ENCODE measurements at regions not wholly inside any gene's neighbourhood (a gene's known extent, or its start where the extent isn't known, plus 50 kb on each side); places are given as distances from the start of the nearest gene placed in this dataset.
A peak's percentile ranks its signal among the peaks of the same experiment; 100 is the strongest.

- no peak overlapping the region for H3K4me3 ChIP-seq
- H3K27me3 ChIP-seq = peaks cover 14% of the 10 kb centered on the region
- in situ Hi-C loops (cut with MboI; ENCODE audit: low pct_ligation_motif_present in 1 of 4, low pct_unique_long_range_greater_than_20kb in 1 of 4, low sequenced_read_pairs in 3 of 4) = no loop called here
- peak; percentile 25 for DNase-seq
- peak overlapping the region in 1 of 4 donors; percentile 60 for H3K27ac ChIP-seq
- intact Hi-C loops (cut with DNase I; ENCODE audit: low total_unique reads) = no loop called here
- peaks cover 0 to 13% (median 6%) of the 10 kb centered on the region in 4 donors for H3K4me1 ChIP-seq
- H3K9me3 ChIP-seq = no peaks in the 10 kb centered on the region
- no peaks in the 10 kb centered on the region for H3K36me3 ChIP-seq
- TF ChIP-seq POLR2AphosphoS5 (IDR thresholded peaks at IDR 0.05) = peak; percentile 53 to 75 (median 58)
- no peak for TF ChIP-seq CTCF (IDR thresholded peaks at IDR 0.05)
- TF ChIP-seq EP300 (IDR thresholded peaks at IDR 0.05; ENCODE audit: low read depth) = no peak
- WGBS, 2 donors (ENCODE audit: low coverage in 1 of 2) = 50 to 81% methylated on average over 1 to 15 of the region's 16 CpGs
Observed at GRCh38 chr6:1496836-1497760, 107.7 kb downstream of the FOXF2 start.

GRCh38 chr6:1497761-1498105 is 108.4 kb downstream of the FOXF2 start:
- Histone ChIP-seq H3K4me3 (no peak overlapping the region), H3K9me3 (no peaks in the 10 kb centered on the region), H3K27ac (peak overlapping the region in 1 of 4 donors; percentile 60), H3K36me3 (no peaks in the 10 kb centered on the region), H3K27me3 (peaks cover 19% of the 10 kb centered on the region), H3K4me1 (peaks cover 0 to 13% (median 6%) of the 10 kb centered on the region in 4 donors)
- no peak for DNase-seq
- no peak for TF ChIP-seq POLR2AphosphoS5 (IDR thresholded peaks at IDR 0.05)
- TF ChIP-seq POLR2A (IDR thresholded peaks at IDR 0.05) = no peak
- TF ChIP-seq EP300 (IDR thresholded peaks at IDR 0.05; ENCODE audit: low read depth) = no peak
- no peak for TF ChIP-seq CTCF (IDR thresholded peaks at IDR 0.05)
- intact Hi-C loops (cut with DNase I; ENCODE audit: low total_unique reads) = no loop called here
- WGBS, 2 donors (ENCODE audit: low coverage in 1 of 2) = 54% methylated on average over 4 of the region's 4 CpGs; no CpG with 5 or more reads in 1 of the 2 donors
- in situ Hi-C loops (cut with MboI; ENCODE audit: low pct_ligation_motif_present in 1 of 4, low pct_unique_long_range_greater_than_20kb in 1 of 4, low sequenced_read_pairs in 3 of 4) = no loop called here

- WGBS, 2 donors (ENCODE audit: low coverage in 1 of 2) = 85% methylated on average over 8 of the region's 8 CpGs; no CpG with 5 or more reads in 1 of the 2 donors
- H3K36me3 ChIP-seq = no peaks in the 10 kb centered on the region
- no peak for TF ChIP-seq POLR2AphosphoS5 (IDR thresholded peaks at IDR 0.05)
- H3K27ac ChIP-seq = no peak overlapping the region
- no peak overlapping the region for H3K4me3 ChIP-seq
- intact Hi-C loops (cut with DNase I; ENCODE audit: low total_unique reads) = no loop called here
- DNase-seq = no peak
- in situ Hi-C loops (cut with MboI; ENCODE audit: low pct_ligation_motif_present in 1 of 4, low pct_unique_long_range_greater_than_20kb in 1 of 4, low sequenced_read_pairs in 3 of 4) = no loop called here
- H3K27me3 ChIP-seq = peaks cover 27% of the 10 kb centered on the region
- H3K4me1 ChIP-seq = peaks cover 0 to 13% (median 6%) of the 10 kb centered on the region in 4 donors
- H3K9me3 ChIP-seq = no peaks in the 10 kb centered on the region
Observed at GRCh38 chr6:1498491-1499113, 109.2 kb downstream of the FOXF2 start.

GRCh38 chr6:1499777-1500176 is 109.9 kb upstream of the FOXC1 start:
- Histone ChIP-seq H3K4me1 (peaks cover 0 to 13% (median 6%) of the 10 kb centered on the region in 4 donors), H3K4me3 (no peak overlapping the region), H3K27ac (no peak overlapping the region), H3K9me3 (no peaks in the 10 kb centered on the region), H3K36me3 (no peaks in the 10 kb centered on the region), H3K27me3 (peaks cover 28% of the 10 kb centered on the region)
- TF ChIP-seq CTCF (IDR thresholded peaks at IDR 0.05) (no peak), POLR2AphosphoS5 (IDR thresholded peaks at IDR 0.05) (no peak), POLR2A (IDR thresholded peaks at IDR 0.05) (no peak), EP300 (IDR thresholded peaks at IDR 0.05; ENCODE audit: low read depth) (no peak)
- DNase-seq = no peak
- WGBS, 2 donors (ENCODE audit: low coverage in 1 of 2) = 69 to 77% methylated on average over 2 to 8 of the region's 8 CpGs
- in situ Hi-C loops (cut with MboI; ENCODE audit: low pct_ligation_motif_present in 1 of 4, low pct_unique_long_range_greater_than_20kb in 1 of 4, low sequenced_read_pairs in 3 of 4) (no loop called here), intact Hi-C loops (cut with DNase I; ENCODE audit: low total_unique reads) (no loop called here)
